Fibroblast of the aortic adventitia (primary cell): ENCODE measurements at regions not wholly inside any gene's neighbourhood (a gene's known extent, or its start where the extent isn't known, plus 50 kb on each side); places are given as distances from the start of the nearest gene placed in this dataset.

Experiments used
- DNase-seq: peaks from one replicate; pipeline ENCODE4 v3.0.0-alpha.2; 2010; ENCODE audit warnings: low read depth
- H3K4me3 ChIP-seq: 2 replicates; pipeline ENCODE4 v1.5.1; 2011; ENCODE audit warnings: low read depth, mild to moderate bottlenecking, control low read depth, low read length, moderate library complexity
- CTCF ChIP-seq: IDR thresholded peaks from 2 replicates; pipeline ENCODE4 v1.5.1; 2011; ENCODE audit warnings: mild to moderate bottlenecking, low read length, control low read depth, inconsistent platforms; ENCODE audit not compliant: insufficient read depth

GRCh38 chr2:20515290-20516220 lies 68.7 kb downstream of the RHOB start:
- TF ChIP-seq CTCF = no peak
- no peak overlapping the region for H3K4me3 ChIP-seq

GRCh38 chr2:20516291-20516645 lies 69.4 kb downstream of the RHOB start:
- no peak overlapping the region for H3K4me3 ChIP-seq
- no peak for TF ChIP-seq CTCF
- no peak for DNase-seq

More at GRCh38 chr2:20515290-20516220, 68.7 kb downstream of the RHOB start:
- no peak for DNase-seq

GRCh38 chr2:20516646-20517341 lies 69.9 kb downstream of the RHOB start:
- TF ChIP-seq CTCF = no peak
- peak; percentile 42 for DNase-seq

GRCh38 chr2:20519309-20519708 lies 72.4 kb downstream of the RHOB start:
- no peak for DNase-seq
- H3K4me3 ChIP-seq = no peak overlapping the region
- no peak for TF ChIP-seq CTCF

More at GRCh38 chr2:20516646-20517341, 69.9 kb downstream of the RHOB start:
- H3K4me3 ChIP-seq = no peak overlapping the region

- TF ChIP-seq CTCF = no peak
- DNase-seq = no peak
- H3K4me3 ChIP-seq = no peak overlapping the region
Observed at GRCh38 chr2:20520128-20520527, 73.3 kb downstream of the RHOB start.

- no peak overlapping the region for H3K4me3 ChIP-seq
- no peak for DNase-seq
- TF ChIP-seq CTCF = no peak
Observed at GRCh38 chr2:20521193-20521592, 74.3 kb downstream of the RHOB start.
